GM12873 (cell line): ENCODE measurements at regions not wholly inside any gene's neighbourhood (a gene's known extent, or its start where the extent isn't known, plus 50 kb on each side); places are given as distances from the start of the nearest gene placed in this dataset.

ENCODE experiments used
- TF ChIP-seq, protein P1 (sequence below): IDR thresholded peaks from 2 replicates; pipeline ENCODE4 v1.5.1; 2012; ENCODE audit warnings: low read depth, mild to moderate bottlenecking, moderate library complexity, low read length, control low read depth; ENCODE audit not compliant: insufficient read depth; ENCODE audit errors: missing control alignments

DNA sequence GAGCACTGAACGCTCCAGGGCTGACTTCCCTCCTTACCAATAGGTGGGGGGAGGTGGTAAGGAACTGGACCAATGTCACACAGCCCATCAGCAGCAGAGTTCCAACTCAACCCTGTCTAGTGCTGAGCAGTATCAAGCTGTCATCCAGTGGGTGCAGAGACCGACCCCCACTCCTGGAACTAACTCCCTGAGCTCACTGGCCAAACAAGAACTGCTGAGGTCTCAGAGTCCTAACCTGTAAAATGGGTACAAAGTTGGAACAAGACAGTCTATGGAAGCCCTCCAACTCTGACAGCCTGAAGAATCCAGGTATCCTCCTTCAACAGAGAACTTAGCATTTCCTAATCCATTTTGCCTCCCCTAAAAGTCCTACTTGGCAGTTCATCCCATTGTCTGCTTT, 91.1 kb upstream of the CLMN start:
- TF ChIP-seq, protein P1, sequence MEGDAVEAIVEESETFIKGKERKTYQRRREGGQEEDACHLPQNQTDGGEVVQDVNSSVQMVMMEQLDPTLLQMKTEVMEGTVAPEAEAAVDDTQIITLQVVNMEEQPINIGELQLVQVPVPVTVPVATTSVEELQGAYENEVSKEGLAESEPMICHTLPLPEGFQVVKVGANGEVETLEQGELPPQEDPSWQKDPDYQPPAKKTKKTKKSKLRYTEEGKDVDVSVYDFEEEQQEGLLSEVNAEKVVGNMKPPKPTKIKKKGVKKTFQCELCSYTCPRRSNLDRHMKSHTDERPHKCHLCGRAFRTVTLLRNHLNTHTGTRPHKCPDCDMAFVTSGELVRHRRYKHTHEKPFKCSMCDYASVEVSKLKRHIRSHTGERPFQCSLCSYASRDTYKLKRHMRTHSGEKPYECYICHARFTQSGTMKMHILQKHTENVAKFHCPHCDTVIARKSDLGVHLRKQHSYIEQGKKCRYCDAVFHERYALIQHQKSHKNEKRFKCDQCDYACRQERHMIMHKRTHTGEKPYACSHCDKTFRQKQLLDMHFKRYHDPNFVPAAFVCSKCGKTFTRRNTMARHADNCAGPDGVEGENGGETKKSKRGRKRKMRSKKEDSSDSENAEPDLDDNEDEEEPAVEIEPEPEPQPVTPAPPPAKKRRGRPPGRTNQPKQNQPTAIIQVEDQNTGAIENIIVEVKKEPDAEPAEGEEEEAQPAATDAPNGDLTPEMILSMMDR, result no peak

DNA sequence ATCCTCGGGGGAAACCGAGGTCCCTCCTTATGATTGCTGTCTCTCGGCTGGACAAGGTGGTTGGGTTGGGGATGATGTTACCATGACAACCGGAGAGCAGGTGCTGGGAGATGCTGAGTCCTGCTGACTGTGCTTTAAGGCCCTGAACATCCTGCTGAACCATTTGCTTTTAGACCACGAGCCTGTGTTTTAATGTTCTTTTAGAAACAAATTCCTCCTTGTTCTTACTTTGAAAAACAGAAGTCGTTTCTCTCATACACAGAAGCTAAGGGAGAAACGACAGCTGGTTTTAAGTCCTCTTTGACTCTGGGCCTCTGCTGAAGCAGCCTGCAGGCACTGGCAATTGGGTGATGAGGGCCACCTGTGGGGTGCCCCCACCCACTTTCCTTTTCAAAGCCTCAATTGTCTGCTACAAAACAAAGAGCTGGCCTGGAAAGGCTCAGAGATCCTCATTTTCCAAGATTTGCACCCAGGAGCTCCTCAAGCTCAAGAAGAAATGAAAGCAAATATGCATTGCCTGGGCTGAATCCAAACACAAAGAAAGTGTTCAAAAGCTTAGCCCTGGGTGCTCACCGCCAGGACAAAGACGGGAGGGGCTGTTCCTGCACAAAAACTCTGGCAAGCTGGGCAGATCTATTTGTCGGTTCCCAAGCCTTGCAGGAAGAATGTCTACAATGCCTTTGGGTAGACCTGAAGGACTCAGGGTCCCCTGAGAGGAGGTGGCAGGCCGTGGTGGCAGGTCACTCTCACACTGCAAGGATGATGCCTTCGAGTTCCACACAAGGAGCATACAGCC, 90.0 kb upstream of the CLMN start:
- TF ChIP-seq, protein P1, result no peak

DNA sequence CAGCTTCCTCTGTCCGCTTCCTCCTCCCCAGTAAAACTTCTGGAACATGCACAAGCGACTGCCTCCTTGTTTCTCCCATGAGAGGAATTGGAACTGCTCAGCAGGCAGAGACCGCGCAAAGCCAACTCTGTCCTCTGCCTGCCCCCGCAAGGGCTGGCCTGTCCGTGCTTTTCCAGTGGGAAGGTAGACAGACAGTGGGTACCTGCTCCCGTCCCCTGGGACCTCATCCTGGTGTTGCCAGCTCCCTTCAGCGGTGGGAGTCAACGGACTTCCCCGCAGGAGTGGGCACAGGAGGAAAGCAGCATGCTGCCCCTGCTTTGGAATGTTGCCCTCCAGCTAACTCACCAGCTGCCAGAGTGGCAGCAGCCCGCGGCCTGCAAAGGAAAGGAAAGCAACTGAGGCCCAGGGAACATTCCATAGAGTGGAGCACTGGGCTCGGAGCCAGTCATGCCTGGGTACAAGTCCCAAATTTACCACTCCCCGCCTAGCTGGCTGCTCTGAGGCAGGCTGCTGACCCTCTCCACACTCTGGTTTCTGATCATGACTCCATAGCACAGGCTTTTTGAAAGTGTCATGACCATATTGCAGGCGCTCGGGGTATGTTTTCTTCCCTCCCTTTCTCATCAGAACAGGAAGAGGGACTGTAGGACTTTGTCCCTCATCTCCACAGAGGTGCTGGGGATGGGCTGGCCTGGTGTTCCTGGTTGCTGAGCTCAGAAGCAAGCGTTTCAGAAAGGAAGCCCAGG, 89.2 kb upstream of the CLMN start:
- TF ChIP-seq, protein P1, result no peak

DNA sequence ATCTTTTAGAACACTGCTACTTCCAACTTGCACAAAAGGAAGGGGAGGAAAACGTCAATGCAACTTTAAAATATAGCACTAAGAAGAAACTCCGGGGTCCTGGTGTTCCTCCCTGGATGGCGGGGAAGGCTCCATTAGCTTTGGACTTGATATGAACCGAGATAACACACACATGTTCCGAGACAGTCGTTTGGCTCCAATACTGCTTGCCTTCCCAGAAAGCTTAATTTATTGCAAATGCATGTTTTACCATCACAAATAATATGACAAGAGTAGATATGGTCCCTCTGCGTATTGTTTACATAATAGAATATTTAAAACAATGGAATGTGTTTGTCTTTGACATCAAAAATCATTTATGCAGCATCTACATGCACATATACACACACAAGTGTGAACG, 87.6 kb upstream of the CLMN start:
- TF ChIP-seq, protein P1, result no peak

DNA sequence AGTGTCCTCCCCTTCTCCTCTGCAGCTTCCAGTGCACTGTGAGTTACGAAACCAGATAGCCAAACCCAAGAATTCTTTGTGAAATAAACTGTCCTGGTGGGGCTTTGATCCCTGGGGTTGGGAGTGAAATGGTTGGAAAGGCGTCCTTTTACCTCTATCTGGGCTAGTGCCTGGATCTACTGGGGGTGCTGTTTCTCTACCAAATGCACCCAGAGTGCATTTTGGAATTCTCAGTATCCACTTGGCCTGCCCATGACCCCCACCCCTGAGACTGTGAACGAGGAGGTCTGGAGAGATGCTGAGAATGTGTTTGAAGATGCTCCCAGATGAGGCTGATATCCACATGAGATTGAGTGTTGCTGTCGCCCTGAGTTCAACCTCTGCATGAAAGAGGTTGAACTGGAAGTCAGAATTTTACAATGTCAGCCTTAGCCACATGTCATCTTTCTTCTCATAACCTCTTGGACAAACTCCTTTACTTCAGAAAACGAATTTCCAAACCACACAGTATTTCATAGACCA, 87.1 kb upstream of the CLMN start:
- TF ChIP-seq, protein P1, result no peak

DNA sequence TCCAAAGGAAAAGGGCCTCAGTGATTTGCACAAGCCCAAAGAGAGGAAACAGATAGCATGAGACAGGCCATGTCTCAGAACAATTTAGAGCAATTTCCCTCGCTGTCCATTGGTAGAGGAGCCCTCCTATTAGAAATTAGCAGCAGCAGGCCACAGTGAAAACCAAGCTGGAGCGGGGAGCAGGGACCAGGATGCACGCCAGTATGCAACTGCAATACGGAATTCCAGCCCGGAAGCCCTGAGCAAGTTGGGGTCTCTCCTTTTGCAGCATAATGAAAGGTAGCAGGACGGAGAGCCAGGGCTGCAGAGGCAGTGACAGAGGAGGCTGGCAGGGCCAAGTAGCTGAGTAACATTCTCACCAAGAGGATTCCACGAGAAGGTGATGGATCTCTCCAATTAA, 84.9 kb upstream of the CLMN start:
- TF ChIP-seq, protein P1, result no peak

DNA sequence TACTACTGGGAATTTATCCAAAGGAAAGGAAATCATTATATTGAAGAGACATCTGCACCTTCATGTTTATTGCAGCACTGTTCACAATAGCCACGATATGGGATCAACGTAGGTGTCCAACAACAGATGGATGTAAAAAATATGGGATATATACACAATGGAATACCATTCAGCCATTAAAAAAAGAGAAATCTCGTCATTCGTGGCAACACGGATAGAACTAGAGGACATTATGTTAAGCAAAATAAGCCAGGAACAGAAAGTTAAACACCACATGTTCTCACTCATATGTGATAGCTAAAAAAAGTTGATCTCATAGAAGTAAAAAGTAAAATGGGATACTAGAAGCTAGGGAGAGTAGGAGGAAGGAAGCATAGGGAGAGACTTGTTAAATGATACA, 82.9 kb upstream of the CLMN start:
- TF ChIP-seq, protein P1, result no peak
